ENCODE measurements at regions not wholly inside any gene's neighbourhood (a gene's known extent, or its start where the extent isn't known, plus 50 kb on each side); places are given as distances from the start of the nearest gene placed in this dataset.

- FAIRE-seq = no peak
- Histone ChIP-seq H3K27me3 (ENCODE audit: control insufficient read depth, insufficient read depth, low read length) (no peaks in the 10 kb centered on the region), H3K4me3 (ENCODE audit: low read depth, low read length) (no peak overlapping the region), H3K36me3 (ENCODE audit: control insufficient read depth, insufficient read depth, low read length) (no peaks in the 10 kb centered on the region)
- TF ChIP-seq CTCF (IDR thresholded peaks at IDR 0.05; ENCODE audit: insufficient read depth, low read length, severe bottlenecking) = no peak
- DNase-seq (ENCODE audit: low read depth) = no peak
These were observed 160.9 kb upstream of the SYT6 start for GRCh38 chr1:114314576-114314975.

- no peak for FAIRE-seq
- TF ChIP-seq CTCF (IDR thresholded peaks at IDR 0.05; ENCODE audit: insufficient read depth, low read length, severe bottlenecking) = no peak
These were observed 160.4 kb upstream of the SYT6 start for GRCh38 chr1:114314098-114314497.

GRCh38 chr1:114310695-114311271 lies 157.1 kb upstream of the SYT6 start:
- DNase-seq (ENCODE audit: low read depth) (no peak), FAIRE-seq (no peak)
- Histone ChIP-seq H3K36me3 (ENCODE audit: control insufficient read depth, insufficient read depth, low read length) (no peaks in the 10 kb centered on the region), H3K27me3 (ENCODE audit: control insufficient read depth, insufficient read depth, low read length) (no peaks in the 10 kb centered on the region), H3K4me3 (ENCODE audit: low read depth, low read length) (no peak overlapping the region)
- TF ChIP-seq CTCF (IDR thresholded peaks at IDR 0.05; ENCODE audit: insufficient read depth, low read length, severe bottlenecking) = no peak

More at GRCh38 chr1:114314098-114314497, 160.4 kb upstream of the SYT6 start:
- Histone ChIP-seq H3K36me3 (ENCODE audit: control insufficient read depth, insufficient read depth, low read length) (no peaks in the 10 kb centered on the region), H3K4me3 (ENCODE audit: low read depth, low read length) (no peak overlapping the region), H3K27me3 (ENCODE audit: control insufficient read depth, insufficient read depth, low read length) (no peaks in the 10 kb centered on the region)
- DNase-seq (ENCODE audit: low read depth) = peak; percentile 18

DNA sequence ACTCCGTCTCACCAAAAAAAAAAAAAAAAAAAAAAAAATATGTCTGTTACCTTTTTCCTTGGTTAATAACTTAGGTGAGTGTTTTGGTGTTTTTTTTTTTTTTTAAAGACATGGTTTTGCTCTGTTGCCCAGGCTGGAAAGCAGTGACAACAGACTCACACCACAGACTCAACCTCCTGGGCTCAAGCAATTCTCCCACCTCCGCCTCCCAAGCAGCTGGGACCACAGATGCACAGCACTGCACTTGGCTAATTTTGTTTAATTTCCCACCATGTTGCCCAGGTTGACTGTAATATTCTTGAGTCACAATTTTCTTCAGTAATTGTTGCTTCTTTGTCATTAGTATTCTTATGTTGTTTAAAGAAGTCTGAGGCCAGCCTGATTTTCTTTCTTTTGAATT lies 149.2 kb upstream of the SYT6 start:
- DNase-seq (ENCODE audit: low read depth) (no peak), FAIRE-seq (no peak)
- H3K27me3 ChIP-seq (ENCODE audit: control insufficient read depth, insufficient read depth, low read length) = no peaks in the 10 kb centered on the region
- H3K36me3 ChIP-seq (ENCODE audit: control insufficient read depth, insufficient read depth, low read length) = no peaks in the 10 kb centered on the region
- TF ChIP-seq CTCF (IDR thresholded peaks at IDR 0.05; ENCODE audit: insufficient read depth, low read length, severe bottlenecking) = no peak
- H3K4me3 ChIP-seq (ENCODE audit: low read depth, low read length) = no peak overlapping the region

GRCh38 chr1:114299331-114299975 lies 145.8 kb upstream of the SYT6 start:
- no peak for TF ChIP-seq CTCF (IDR thresholded peaks at IDR 0.05; ENCODE audit: insufficient read depth, low read length, severe bottlenecking)
- Histone ChIP-seq H3K36me3 (ENCODE audit: control insufficient read depth, insufficient read depth, low read length) (no peaks in the 10 kb centered on the region), H3K4me3 (ENCODE audit: low read depth, low read length) (no peak overlapping the region), H3K27me3 (ENCODE audit: control insufficient read depth, insufficient read depth, low read length) (no peaks in the 10 kb centered on the region)
- DNase-seq (ENCODE audit: low read depth) (no peak), FAIRE-seq (no peak)

DNA sequence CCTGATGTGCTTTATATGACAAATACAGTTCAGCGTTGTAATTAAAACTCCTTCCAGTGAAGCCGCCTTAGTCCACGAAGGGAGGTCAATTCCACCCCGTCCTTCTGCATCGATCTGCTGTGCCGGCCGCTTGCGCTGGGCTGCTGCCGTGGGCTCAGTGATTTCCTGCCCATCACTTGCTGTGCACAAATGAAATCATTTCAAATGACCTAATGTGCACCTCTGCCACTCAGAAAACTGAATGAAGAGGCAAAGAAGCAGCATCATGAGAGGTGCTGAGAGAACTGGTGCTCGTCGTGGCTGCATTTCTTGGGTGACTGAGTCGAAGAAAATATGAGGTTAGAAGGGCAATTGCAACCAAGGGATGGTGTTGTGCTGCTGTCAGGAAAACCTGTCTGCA lies 144.3 kb upstream of the SYT6 start:
- no peak for FAIRE-seq

More for the DNA sequence above, 144.3 kb upstream of the SYT6 start:
- Histone ChIP-seq H3K36me3 (ENCODE audit: control insufficient read depth, insufficient read depth, low read length) (no peaks in the 10 kb centered on the region), H3K27me3 (ENCODE audit: control insufficient read depth, insufficient read depth, low read length) (no peaks in the 10 kb centered on the region), H3K4me3 (ENCODE audit: low read depth, low read length) (no peak overlapping the region)
- DNase-seq (ENCODE audit: low read depth) = no peak
- TF ChIP-seq CTCF (IDR thresholded peaks at IDR 0.05; ENCODE audit: insufficient read depth, low read length, severe bottlenecking) = no peak
